Ovary (tissue), 7 donors: ENCODE measurements at regions not wholly inside any gene's neighbourhood (a gene's known extent, or its start where the extent isn't known, plus 50 kb on each side); places are given as distances from the start of the nearest gene placed in this dataset.

ENCODE experiments used
- DNase-seq, 5 donors: peaks; one replicate each; pipeline ENCODE4 v3.0.0-alpha.2; 2019 to 2020
- H3K27ac ChIP-seq, 2 donors: fragments of 200-600 bp; one replicate each; pipeline versions ENCODE4 v1.5.1 to v1.8.0; 2019 to 2022
- H3K27me3 ChIP-seq: fragments of 200-600 bp; one replicate; pipeline ENCODE4 v1.8.0; 2022
- H3K36me3 ChIP-seq: fragments of 200-600 bp; sonication (generic); one replicate; pipeline ENCODE4 v1.5.1; 2019
- H3K4me1 ChIP-seq: one replicate; pipeline ENCODE4 v1.8.1; 2013; ENCODE audit warnings: mild to moderate bottlenecking, moderate library complexity; ENCODE audit not compliant: insufficient read depth
- H3K4me3 ChIP-seq: fragments of 200-600 bp; sonication (generic); one replicate; pipeline ENCODE4 v1.5.1; 2017
- H3K9me3 ChIP-seq, 2 donors: fragments of 200-600 bp in 1 of 2; sonication (generic) in 1 of 2; one replicate each; pipeline versions ENCODE4 v1.5.1 to v1.8.1; 2013 to 2019; ENCODE audit warnings: mild to moderate bottlenecking in 1 of 2, moderate library complexity in 1 of 2
- CTCF ChIP-seq, 3 donors: fragments of 450-650 bp in 2 of 3; fragments of 200-600 bp in 1 of 3; IDR thresholded peaks; one replicate each; pipeline versions ENCODE4 v1.5.1 to v1.8.0; 2016 to 2022; ENCODE audit warnings: antibody characterized with exemption in 3 of 3, mild to moderate bottlenecking in 1 of 3
- EP300 ChIP-seq: sonication (generic); formaldehyde crosslinking; IDR thresholded peaks from one replicate; pipeline ENCODE4 v1.6.1; 2017; ENCODE audit warnings: antibody characterized with exemption
- POLR2A ChIP-seq: fragments of 450-650 bp; IDR thresholded peaks from one replicate; pipeline ENCODE4 v1.6.1; 2017; ENCODE audit warnings: antibody characterized with exemption, mild to moderate bottlenecking, moderate library complexity
- WGBS, 3 donors: extraction: QIAGEN DNeasy Blood & Tissue Kit in 1 of 3; methylation state at CpG; one replicate each; pipeline versions ENCODE4 v1.1.5 to v1.1.7; 2013 to 2017; 5-methylcytosine and 5-hydroxymethylcytosine counted together
- intact Hi-C, 4 donors: fragments of 100-400 bp; cut with DNase I; formaldehyde crosslinking; loops; one replicate each; pipeline versions ENCODE4 v1.11.0 to v1.15.1; 2022 to 2023
- donor health status: DM: no; HTN: no; CAD: no; lungs with moderate emphysema.
- donor health status: DM: no; HTN: no; CAD: no.
- donor health status: Bipolar disorder and iron deficiency.
- donor health status: DM: no; HTN: no; CAD: no.
- donor health status: DM: yes; HTN: yes; CAD: no.

DNA sequence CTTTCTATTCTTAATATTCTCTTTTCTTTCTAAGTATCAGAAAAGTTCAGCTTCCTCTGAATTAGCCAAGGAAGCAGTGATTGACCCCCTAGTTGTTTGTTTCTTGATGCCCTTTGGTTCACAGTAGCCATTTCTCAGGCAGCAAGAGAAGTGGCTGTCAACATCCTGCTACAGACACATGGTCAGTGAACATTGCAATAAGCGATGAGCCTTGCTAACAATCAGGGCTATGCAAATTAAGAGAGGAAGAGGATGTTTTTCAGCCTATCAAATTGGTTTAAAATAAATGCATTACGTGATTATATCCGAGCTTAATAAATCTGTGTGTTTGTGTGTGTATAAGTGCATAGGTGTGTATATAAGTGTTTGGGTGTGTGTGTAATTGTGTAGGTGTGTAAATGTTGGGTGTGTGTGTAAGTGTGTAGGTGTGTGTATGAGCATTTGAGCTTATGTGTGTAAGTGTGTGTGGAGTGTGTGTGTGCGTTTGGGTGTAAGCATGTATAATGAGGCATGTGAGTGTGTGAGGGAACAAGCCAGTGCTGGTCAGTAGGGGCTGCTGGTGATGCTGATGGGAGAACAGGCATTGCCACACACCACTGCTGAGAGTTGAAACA, 78.1 kb upstream of the XCR1 start:
- no peaks in the 10 kb centered on the region for H3K27me3 ChIP-seq
- no peak overlapping the region for H3K27ac ChIP-seq
- no peaks in the 10 kb centered on the region for H3K4me1 ChIP-seq
- DNase-seq: no peak
- H3K4me3 ChIP-seq: no peak overlapping the region
- H3K9me3 ChIP-seq: no peaks in the 10 kb centered on the region
- H3K36me3 ChIP-seq: no peaks in the 10 kb centered on the region
- intact Hi-C loops: no loop called here
- TF ChIP-seq EP300 (no peak), POLR2A (no peak), CTCF (IDR thresholded peaks at IDR 0.05) (no peak)
- WGBS, 3 donors: 71 to 86% (median 73%) methylated on average over 4 of the region's 4 CpGs

GRCh38 chr3:46104706-46105105, 77.4 kb upstream of the XCR1 start:
- H3K4me1 ChIP-seq: no peaks in the 10 kb centered on the region
- H3K27ac ChIP-seq: no peak overlapping the region
- intact Hi-C loops: no loop called here
- H3K36me3 ChIP-seq: no peaks in the 10 kb centered on the region
- H3K27me3 ChIP-seq: no peaks in the 10 kb centered on the region
- 45 to 88% (median 69%) methylated on average over 1 of the region's 1 CpG for WGBS, 3 donors
- H3K9me3 ChIP-seq: no peaks in the 10 kb centered on the region
- DNase-seq: no peak
- no peak overlapping the region for H3K4me3 ChIP-seq
- TF ChIP-seq EP300 (no peak), CTCF (IDR thresholded peaks at IDR 0.05) (no peak), POLR2A (no peak)

- intact Hi-C loops: no loop called here
- DNase-seq: no peak
- TF ChIP-seq POLR2A (no peak), EP300 (no peak), CTCF (IDR thresholded peaks at IDR 0.05) (no peak)
- Histone ChIP-seq H3K27me3 (no peaks in the 10 kb centered on the region), H3K27ac (no peak overlapping the region), H3K4me1 (no peaks in the 10 kb centered on the region), H3K36me3 (no peaks in the 10 kb centered on the region), H3K9me3 (no peaks in the 10 kb centered on the region), H3K4me3 (no peak overlapping the region)
Observed at GRCh38 chr3:46102780-46103130, 75.5 kb upstream of the XCR1 start.

DNA sequence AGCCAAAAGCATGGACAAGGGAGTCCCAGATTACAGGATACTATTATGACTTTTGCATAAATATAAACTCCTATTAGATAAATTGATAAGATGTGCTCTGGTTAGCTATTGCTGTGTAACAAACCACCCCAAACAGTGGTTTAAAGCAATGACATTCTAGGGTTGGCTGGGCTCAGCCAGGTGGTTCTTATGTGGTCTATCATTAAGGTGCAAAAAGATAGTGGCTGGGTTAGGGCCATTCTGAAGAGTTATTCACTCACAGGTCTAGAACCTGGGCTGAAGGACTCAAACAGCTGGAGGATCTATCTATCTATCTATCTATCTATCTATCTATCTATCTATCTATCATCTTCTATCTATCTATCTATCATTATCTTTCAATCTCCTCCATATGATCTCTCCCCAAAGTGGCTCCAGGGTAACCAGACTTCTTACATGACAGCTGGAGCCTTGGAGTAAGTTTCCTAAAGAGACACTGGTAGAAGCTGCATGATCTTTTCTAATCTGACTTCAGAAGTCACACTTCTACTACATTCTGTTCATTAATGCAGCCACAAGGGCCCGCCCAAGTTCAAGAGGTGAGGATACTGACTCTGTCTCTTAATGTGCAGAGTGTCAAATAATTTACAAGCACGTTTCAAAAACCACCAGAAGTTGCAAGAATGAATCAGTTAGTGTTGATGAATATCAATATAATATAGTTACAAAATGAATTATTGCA, 74.9 kb upstream of the XCR1 start:
- Histone ChIP-seq H3K27me3 (no peaks in the 10 kb centered on the region), H3K27ac (no peak overlapping the region), H3K9me3 (no peaks in the 10 kb centered on the region), H3K4me1 (no peaks in the 10 kb centered on the region), H3K36me3 (no peaks in the 10 kb centered on the region), H3K4me3 (no peak overlapping the region)
- WGBS, 3 donors: 50 to 73% (median 59%) methylated on average over 2 of the region's 2 CpGs
- DNase-seq: no peak
- TF ChIP-seq CTCF (IDR thresholded peaks at IDR 0.05) (no peak), EP300 (no peak), POLR2A (no peak)
- intact Hi-C loops: no loop called here
